ENCODE measurements at regions not wholly inside any gene's neighbourhood (a gene's known extent, or its start where the extent isn't known, plus 50 kb on each side); places are given as distances from the start of the nearest gene placed in this dataset.

DNA sequence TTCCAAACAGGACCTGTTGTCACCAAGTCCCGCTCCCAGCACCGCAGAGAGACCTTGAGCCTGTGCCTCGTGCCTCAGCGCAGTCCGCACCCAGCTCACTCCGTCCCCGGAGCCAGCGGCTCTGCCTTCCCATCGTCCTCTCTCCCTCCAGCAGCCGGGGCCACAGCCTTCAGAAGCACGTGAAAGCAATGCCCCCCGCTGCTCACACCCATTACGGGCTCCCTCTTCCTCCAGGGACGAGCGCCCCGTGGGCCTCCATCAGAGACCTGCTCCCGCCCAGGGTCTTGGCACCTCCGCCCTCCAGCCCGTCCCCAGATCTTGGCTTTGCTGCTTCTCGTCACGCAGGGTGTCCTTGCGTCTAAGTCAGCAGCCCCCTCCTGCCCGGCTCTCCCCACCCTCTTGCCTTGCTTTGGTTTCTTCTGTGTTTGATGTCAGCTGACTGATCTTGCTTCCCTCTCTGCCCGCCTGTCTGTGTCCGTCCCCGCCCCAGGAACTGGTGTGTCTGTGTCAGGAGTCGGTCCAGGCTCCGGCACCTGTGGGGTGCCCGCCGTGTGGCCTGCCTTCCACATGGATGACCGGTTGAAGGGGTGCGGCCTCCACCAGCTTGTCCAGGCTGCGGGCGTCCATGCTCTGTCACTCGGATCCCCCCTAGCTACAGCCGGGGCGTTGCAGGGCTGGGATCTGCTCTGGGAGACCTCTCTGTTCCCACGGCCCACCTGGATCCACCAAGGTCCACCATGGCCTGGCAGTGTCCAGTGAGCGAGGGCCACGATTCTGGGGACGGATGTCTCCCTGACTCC, 61.9 kb downstream of the FOXL3 start:
- DNase-seq, result no peak
- WGBS, 4 donors, result 61 to 69% (median 64%) methylated on average over 31 to 41 of the region's 41 CpGs
- TF ChIP-seq, protein P1, sequence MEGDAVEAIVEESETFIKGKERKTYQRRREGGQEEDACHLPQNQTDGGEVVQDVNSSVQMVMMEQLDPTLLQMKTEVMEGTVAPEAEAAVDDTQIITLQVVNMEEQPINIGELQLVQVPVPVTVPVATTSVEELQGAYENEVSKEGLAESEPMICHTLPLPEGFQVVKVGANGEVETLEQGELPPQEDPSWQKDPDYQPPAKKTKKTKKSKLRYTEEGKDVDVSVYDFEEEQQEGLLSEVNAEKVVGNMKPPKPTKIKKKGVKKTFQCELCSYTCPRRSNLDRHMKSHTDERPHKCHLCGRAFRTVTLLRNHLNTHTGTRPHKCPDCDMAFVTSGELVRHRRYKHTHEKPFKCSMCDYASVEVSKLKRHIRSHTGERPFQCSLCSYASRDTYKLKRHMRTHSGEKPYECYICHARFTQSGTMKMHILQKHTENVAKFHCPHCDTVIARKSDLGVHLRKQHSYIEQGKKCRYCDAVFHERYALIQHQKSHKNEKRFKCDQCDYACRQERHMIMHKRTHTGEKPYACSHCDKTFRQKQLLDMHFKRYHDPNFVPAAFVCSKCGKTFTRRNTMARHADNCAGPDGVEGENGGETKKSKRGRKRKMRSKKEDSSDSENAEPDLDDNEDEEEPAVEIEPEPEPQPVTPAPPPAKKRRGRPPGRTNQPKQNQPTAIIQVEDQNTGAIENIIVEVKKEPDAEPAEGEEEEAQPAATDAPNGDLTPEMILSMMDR (IDR thresholded peaks at IDR 0.05), result no peak
- TF ChIP-seq POLR2A (IDR thresholded peaks at IDR 0.05), result no peak
- Histone ChIP-seq H3K4me1 (replicated peaks in 1 of 2) (no peaks in the 10 kb centered on the region), H3K27me3 (no peaks in the 10 kb centered on the region), H3K9me3 (replicated peaks in 1 of 3) (no peaks in the 10 kb centered on the region), H3K27ac (no peak overlapping the region), H3K4me3 (no peak overlapping the region), H3K36me3 (replicated peaks in 1 of 2) (no peaks in the 10 kb centered on the region)
- intact Hi-C loops (cut with DNase I), result no loop called here

DNA sequence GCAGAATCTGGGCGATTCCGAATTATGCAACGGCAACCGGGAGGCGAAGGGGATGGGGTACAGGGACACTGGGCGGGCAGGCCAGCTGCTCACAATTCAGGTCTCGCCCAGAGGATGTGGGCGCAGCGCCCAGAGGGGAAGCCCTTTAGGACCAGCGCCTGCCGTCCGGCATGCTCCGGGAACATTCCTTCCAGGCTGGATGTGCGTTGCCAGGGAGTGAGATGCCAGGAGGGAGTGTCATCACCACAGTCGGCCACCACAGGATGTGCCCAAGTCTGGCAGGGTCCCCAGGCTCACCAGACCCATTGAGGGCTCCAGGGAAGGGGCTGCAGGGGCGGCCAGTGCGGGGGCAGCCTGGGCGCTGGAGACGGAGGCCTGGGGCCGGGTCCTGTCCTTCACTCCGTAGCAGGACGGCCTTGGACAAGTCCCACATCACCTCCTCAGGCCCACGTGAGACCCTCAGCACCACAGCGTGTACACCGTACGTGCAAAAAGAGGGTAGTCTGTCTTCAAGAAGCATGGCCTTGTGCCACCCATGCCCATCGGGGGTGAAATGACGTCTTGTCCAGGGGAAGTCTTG, 63.9 kb downstream of the FOXL3 start:
- 71 to 82% (median 78%) methylated on average over 16 to 28 of the region's 28 CpGs for WGBS, 4 donors
- intact Hi-C loops (cut with DNase I), result no loop called here
- no peak overlapping the region for H3K4me3 ChIP-seq
- no peak for TF ChIP-seq POLR2A (IDR thresholded peaks at IDR 0.05)
- TF ChIP-seq, protein P1 (IDR thresholded peaks at IDR 0.05), result no peak
- H3K36me3 ChIP-seq (replicated peaks in 1 of 2), result no peaks in the 10 kb centered on the region
- no peaks in the 10 kb centered on the region for H3K27me3 ChIP-seq
- H3K27ac ChIP-seq, result no peak overlapping the region
- peak in 3 of 7 donors; percentile 24 to 68 (median 37) for DNase-seq
- no peaks in the 10 kb centered on the region for H3K4me1 ChIP-seq (replicated peaks in 1 of 2)
- no peaks in the 10 kb centered on the region for H3K9me3 ChIP-seq (replicated peaks in 1 of 3)

DNA sequence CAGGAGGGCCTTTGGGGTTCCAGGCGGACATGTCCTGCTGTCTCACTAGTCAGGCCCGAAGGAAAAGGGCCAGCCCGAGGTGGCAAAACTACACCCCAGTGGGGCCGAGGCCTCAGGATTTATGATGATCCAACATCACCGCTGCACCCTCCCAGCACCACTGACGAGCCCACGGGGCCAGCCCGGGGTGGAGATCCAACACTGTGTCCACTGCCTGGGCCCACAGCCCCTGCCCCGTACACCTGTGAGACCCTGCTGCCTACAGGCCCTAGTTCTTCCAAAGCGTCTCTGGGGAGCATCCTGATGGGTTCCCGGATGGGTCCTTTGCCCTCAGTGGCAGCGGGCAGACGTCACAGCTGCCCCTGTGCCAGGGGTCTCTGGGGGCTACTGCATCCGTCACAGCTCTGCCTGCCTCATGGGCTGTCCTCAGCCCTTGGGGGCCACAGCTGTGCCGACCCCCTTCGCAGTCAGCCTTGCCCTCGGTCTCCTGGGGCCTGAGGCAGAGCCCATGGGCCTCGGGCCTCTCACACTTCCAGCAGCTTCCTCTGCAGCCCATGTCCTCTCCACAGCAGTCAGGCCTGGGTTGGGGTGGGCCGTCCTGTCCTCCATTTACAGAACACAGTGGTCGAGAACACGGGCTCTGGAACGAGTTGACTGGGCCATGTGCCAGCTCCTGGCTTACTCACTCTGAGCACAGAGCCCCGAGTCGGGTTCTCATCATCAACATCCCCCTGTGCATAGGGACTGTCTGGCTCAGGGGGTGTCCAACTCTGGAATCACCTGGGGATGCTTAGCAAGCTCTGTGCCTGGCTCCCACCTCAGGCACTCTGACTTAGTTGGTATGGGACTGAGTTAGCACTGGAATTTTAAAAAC, 64.9 kb downstream of the FOXL3 start:
- TF ChIP-seq POLR2A (IDR thresholded peaks at IDR 0.05), result no peak
- TF ChIP-seq, protein P1 (IDR thresholded peaks at IDR 0.05), result no peak
- Histone ChIP-seq H3K4me3 (no peak overlapping the region), H3K4me1 (replicated peaks in 1 of 2) (no peaks in the 10 kb centered on the region), H3K36me3 (replicated peaks in 1 of 2) (no peaks in the 10 kb centered on the region), H3K27ac (no peak overlapping the region), H3K27me3 (peaks cover 4% of the 10 kb centered on the region), H3K9me3 (replicated peaks in 1 of 3) (no peaks in the 10 kb centered on the region)
- no peak for DNase-seq
- intact Hi-C loops (cut with DNase I), result no loop called here
- 78 to 86% (median 82%) methylated on average over 7 to 24 of the region's 24 CpGs for WGBS, 4 donors

DNA sequence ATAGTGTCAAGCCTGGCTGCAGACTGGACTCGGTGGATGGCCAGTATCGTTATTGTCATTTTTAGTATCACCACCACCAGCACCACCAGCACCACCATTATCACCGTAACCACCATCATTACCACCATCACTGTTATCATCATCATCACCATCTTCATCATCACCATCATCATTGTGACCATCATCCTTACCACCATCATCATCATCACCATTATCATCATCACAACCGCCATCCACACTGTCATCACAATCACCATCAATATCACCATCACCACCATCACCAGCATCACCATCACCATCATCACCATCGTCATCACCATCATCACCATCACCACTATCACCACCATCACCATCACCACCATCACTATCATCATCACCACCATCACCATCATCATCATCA, 65.6 kb downstream of the FOXL3 start:
- Histone ChIP-seq H3K27ac (no peak overlapping the region), H3K9me3 (replicated peaks in 1 of 3) (no peaks in the 10 kb centered on the region), H3K36me3 (replicated peaks in 1 of 2) (no peaks in the 10 kb centered on the region), H3K27me3 (peaks cover 4% of the 10 kb centered on the region), H3K4me3 (no peak overlapping the region), H3K4me1 (replicated peaks in 1 of 2) (no peaks in the 10 kb centered on the region)
- no peak for DNase-seq
- no peak for TF ChIP-seq POLR2A (IDR thresholded peaks at IDR 0.05)
- TF ChIP-seq, protein P1 (IDR thresholded peaks at IDR 0.05), result no peak
- intact Hi-C loops (cut with DNase I), result no loop called here
- 86 to 93% (median 91%) methylated on average over 5 of the region's 5 CpGs for WGBS, 4 donors

Data from adrenal gland (tissue), 9 donors.